OCI-LY3 (cell line): ENCODE measurements at regions not wholly inside any gene's neighbourhood (a gene's known extent, or its start where the extent isn't known, plus 50 kb on each side); places are given as distances from the start of the nearest gene placed in this dataset.
"Not testable (repeated sequence)": the region's sequence is repeated elsewhere in the genome, so short reads cannot be mapped to it uniquely, and the experiment has no call there.

ENCODE experiments used
- H2AFZ ChIP-seq: fragments of 200-600, 300-600 bp; shearing (Covaris generic); 2 replicates; pipeline ENCODE4 v1.6.0; 2014; ENCODE audit warnings: antibody characterized with exemption, low read depth, low read length
- H3K27ac ChIP-seq: fragments of 200-600, 300-600 bp; sonication (generic); 2 replicates; pipeline ENCODE4 v1.5.1; 2014; ENCODE audit warnings: mild to moderate bottlenecking, low read length, moderate library complexity, mixed read lengths
- H3K27me3 ChIP-seq: fragments of 200-600, 300-600 bp; sonication (generic); 2 replicates; pipeline ENCODE4 v1.6.1; 2014; ENCODE audit warnings: low read depth, low read length, mixed read lengths
- H3K36me3 ChIP-seq: fragments of 200-600, 300-600 bp; sonication (generic); replicated peaks from 2 replicates; pipeline ENCODE3; 2014; ENCODE audit warnings: low read depth, low read length, mixed read lengths
- H3K4me1 ChIP-seq: fragments of 300-600, 200-600 bp; sonication (generic); 2 replicates; pipeline ENCODE4 v1.6.1; 2014; ENCODE audit warnings: low read length, mixed read lengths
- H3K4me2 ChIP-seq: fragments of 200-600, 300-600 bp; sonication (generic); 2 replicates; pipeline ENCODE4 v1.6.1; 2014; ENCODE audit warnings: low read length, mixed read lengths
- H3K4me3 ChIP-seq: fragments of 300-600, 200-600 bp; sonication (generic); 2 replicates; pipeline ENCODE4 v1.5.1; 2014; ENCODE audit warnings: antibody characterized with exemption, mild to moderate bottlenecking, low read length, moderate library complexity
- H3K79me2 ChIP-seq: fragments of 300-600, 200-600 bp; shearing (Covaris generic); 2 replicates; pipeline ENCODE4 v1.6.1; 2014; ENCODE audit warnings: mild to moderate bottlenecking, low read length, mixed read lengths
- H3K9ac ChIP-seq: fragments of 300-600, 200-600 bp; shearing (Covaris generic); 2 replicates; pipeline ENCODE4 v1.6.0; 2014; ENCODE audit warnings: mild to moderate bottlenecking, low read length, moderate library complexity
- H3K9me3 ChIP-seq: fragments of 200-600, 300-600 bp; shearing (Covaris generic); 2 replicates; pipeline ENCODE4 v1.6.1; 2014; ENCODE audit warnings: low read length, mixed read lengths; ENCODE audit not compliant: insufficient read depth
- H4K20me1 ChIP-seq: fragments of 200-600, 300-600 bp; sonication (generic); 2 replicates; pipeline ENCODE4 v1.6.1; 2016; ENCODE audit warnings: low read length, mixed read lengths; ENCODE audit not compliant: insufficient read depth
- CTCF ChIP-seq: fragments of 200-600, 300-600 bp; sonication (generic); IDR thresholded peaks from 2 replicates; pipeline ENCODE4 v1.5.1; 2014; ENCODE audit warnings: antibody characterized with exemption, low read length, low read depth
- EZH2phosphoT487 ChIP-seq: fragments of 200-600 bp; shearing (Covaris generic); IDR thresholded peaks from 2 replicates; pipeline ENCODE4 v1.6.1; 2018; ENCODE audit warnings: antibody characterized with exemption, mixed run types, low read depth

- TF ChIP-seq CTCF (no peak), EZH2phosphoT487 (no peak)
- Histone ChIP-seq H3K4me2 (no peak overlapping the region), H3K79me2 (no peaks in the 10 kb centered on the region), H4K20me1 (no peaks in the 10 kb centered on the region), H3K4me1 (peaks cover 4% of the 10 kb centered on the region; the same call in 1 of the 2 replicates), H3K36me3 (no peaks in the 10 kb centered on the region), H3K9me3 (no peaks in the 10 kb centered on the region), H3K9ac (no peak overlapping the region), H2AFZ (no peak overlapping the region), H3K27me3 (0 out of 2 replicates have a peak, but pooled peaks cover 3% of the 10 kb centered on the region), H3K27ac (no peak overlapping the region), H3K4me3 (no peak overlapping the region)
Measured at GRCh38 chr3:39725321-39725720, 84.1 kb upstream of the MYRIP start.

- peaks cover 4% of the 10 kb centered on the region; the same call in 1 of the 2 replicates for H3K4me1 ChIP-seq
- H3K9ac ChIP-seq, result no peak overlapping the region
- no peaks in the 10 kb centered on the region for H3K27me3 ChIP-seq
- no peaks in the 10 kb centered on the region for H3K36me3 ChIP-seq
- no peaks in the 10 kb centered on the region for H3K79me2 ChIP-seq
- H3K4me3 ChIP-seq, result no peak overlapping the region
- H4K20me1 ChIP-seq, result no peaks in the 10 kb centered on the region
- no peak overlapping the region for H3K4me2 ChIP-seq
- no peak for TF ChIP-seq EZH2phosphoT487
- no peak for TF ChIP-seq CTCF
- no peak overlapping the region for H2AFZ ChIP-seq
- no peak overlapping the region for H3K27ac ChIP-seq
- no peaks in the 10 kb centered on the region for H3K9me3 ChIP-seq
Measured at GRCh38 chr3:39727415-39727814, 82.0 kb upstream of the MYRIP start.

GRCh38 chr3:39733804-39734203, 75.6 kb upstream of the MYRIP start:
- no peaks in the 10 kb centered on the region for H3K27me3 ChIP-seq
- no peak overlapping the region for H3K9ac ChIP-seq
- H3K27ac ChIP-seq, result no peak overlapping the region
- H3K4me1 ChIP-seq, result no peaks in the 10 kb centered on the region
- H3K36me3 ChIP-seq, result no peaks in the 10 kb centered on the region
- no peak overlapping the region for H2AFZ ChIP-seq
- no peaks in the 10 kb centered on the region for H3K9me3 ChIP-seq
- H3K4me2 ChIP-seq, result no peak overlapping the region
- TF ChIP-seq EZH2phosphoT487 (no peak), CTCF (no peak)
- no peaks in the 10 kb centered on the region for H4K20me1 ChIP-seq
- H3K4me3 ChIP-seq, result no peak overlapping the region
- no peaks in the 10 kb centered on the region for H3K79me2 ChIP-seq

GRCh38 chr3:39739658-39740057, 69.8 kb upstream of the MYRIP start:
- H3K4me2 ChIP-seq, H3K27me3 ChIP-seq, H3K4me3 ChIP-seq, H4K20me1 ChIP-seq, H3K79me2 ChIP-seq, H3K9me3 ChIP-seq, H3K27ac ChIP-seq, H3K36me3 ChIP-seq, H2AFZ ChIP-seq, H3K9ac ChIP-seq: not testable (repeated sequence)
- H3K4me1 ChIP-seq, result peaks cover 14% of the 10 kb centered on the region

GRCh38 chr3:39744746-39745145, 64.7 kb upstream of the MYRIP start:
- Histone ChIP-seq H3K36me3 (no peaks in the 10 kb centered on the region), H3K4me1 (peaks cover 23% of the 10 kb centered on the region), H3K27me3 (no peaks in the 10 kb centered on the region), H3K79me2 (no peaks in the 10 kb centered on the region), H3K27ac (no peak overlapping the region), H4K20me1 (no peaks in the 10 kb centered on the region), H3K4me2 (no peak overlapping the region), H2AFZ (no peak overlapping the region), H3K9me3 (no peaks in the 10 kb centered on the region), H3K9ac (no peak overlapping the region), H3K4me3 (no peak overlapping the region)
- no peak for TF ChIP-seq CTCF
- no peak for TF ChIP-seq EZH2phosphoT487
